ENCODE measurements at regions not wholly inside any gene's neighbourhood (a gene's known extent, or its start where the extent isn't known, plus 50 kb on each side); places are given as distances from the start of the nearest gene placed in this dataset.

GRCh38 chr17:62859146-62859545, 51.0 kb upstream of the MARCHF10 start:
- TF ChIP-seq REST (IDR thresholded peaks at IDR 0.05; ENCODE audit: insufficient read depth in 1 of 2, low read depth in 2 of 2, low read length in 1 of 2): no peak
- no peak for TF ChIP-seq CTCF (IDR thresholded peaks at IDR 0.05)
- no peak for TF ChIP-seq POLR2AphosphoS5 (IDR thresholded peaks at IDR 0.05; ENCODE audit: low read depth, low read length)
- no peak for TF ChIP-seq TCF7L2 (IDR thresholded peaks at IDR 0.05; ENCODE audit: low read depth, low read length)
- no peak for TF ChIP-seq SIN3A (IDR thresholded peaks at IDR 0.05; ENCODE audit: borderline replicate concordance, insufficient read depth, low read depth, low read length)
- ChIA-PET CTCF (interaction anchor here (0.6 kb wide), 1 partner anchor 35 kb away, joined by 8 read pairs; no protein-coding TSS in a partner anchor), POLR2A (no interaction called here)
- Histone ChIP-seq H3K9me3 (ENCODE audit: control insufficient read depth, insufficient read depth, low read depth, low read length) (no peaks in the 10 kb centered on the region), H3K36me3 (ENCODE audit: control insufficient read depth, insufficient read depth, low read length) (no peaks in the 10 kb centered on the region), H3K27me3 (ENCODE audit: control insufficient read depth, insufficient read depth, low read length) (no peaks in the 10 kb centered on the region), H3K4me3 (ENCODE audit: low read depth in 2 of 2, low read length in 2 of 2) (no peak overlapping the region), H3K27ac (ENCODE audit: low read length) (no peak overlapping the region), H3K4me1 (ENCODE audit: control insufficient read depth, insufficient read depth, low read length) (no peaks in the 10 kb centered on the region)
- BruUV-seq (replicated peaks): no TSS peak
- ATAC-seq (no peak), DNase-seq (ENCODE audit: low read depth, low spot score) (no peak)
- in situ Hi-C loops (cut with HindIII; ENCODE audit: low pct_unique_long_range_greater_than_20kb, low sequenced_read_pairs) (no loop called here), intact Hi-C loops (cut with micrococcal nuclease; ENCODE audit: unreplicated experiment) (no loop called here)
